ENCODE measurements at regions not wholly inside any gene's neighbourhood (a gene's known extent, or its start where the extent isn't known, plus 50 kb on each side); places are given as distances from the start of the nearest gene placed in this dataset.

DNA sequence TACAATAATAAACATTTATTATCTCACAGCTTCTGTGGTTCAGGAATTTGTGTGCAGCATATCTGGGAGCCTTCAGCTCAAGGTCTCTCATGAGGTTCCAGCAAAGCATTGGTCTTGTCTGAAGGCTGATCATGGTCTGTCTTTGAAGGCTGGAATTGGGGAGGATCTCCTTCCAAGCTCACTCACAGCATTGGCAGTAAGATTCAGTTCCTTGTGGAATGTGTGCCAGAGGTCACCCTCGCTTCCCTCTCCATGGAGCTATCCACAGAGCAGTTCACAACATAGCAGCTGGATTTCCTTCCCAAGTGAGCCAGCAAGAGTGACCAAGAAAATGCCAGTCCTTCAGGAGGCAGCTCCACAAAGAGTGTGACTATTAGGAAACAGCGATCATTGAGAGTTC lies 202.2 kb upstream of the ST6GAL2 start:
- H3K23ac ChIP-seq (ENCODE audit: insufficient read length, low read depth, low read length) = no peak overlapping the region
- no peak overlapping the region for H3K56ac ChIP-seq (ENCODE audit: insufficient read length, low read depth, low read length)
- H3K4me2 ChIP-seq (ENCODE audit: insufficient read depth, insufficient read length, low read length) = no peak overlapping the region
- no peak overlapping the region for H3K27ac Mint-ChIP-seq
- no peak overlapping the region for H2BK120ac ChIP-seq (ENCODE audit: low read depth, low read length, poor library complexity, severe bottlenecking)
- H4K8ac ChIP-seq (replicated peaks; ENCODE audit: insufficient read length, low read depth, low read length) = no peak overlapping the region
- no peak overlapping the region for H3K27ac ChIP-seq (ENCODE audit: insufficient read length, low read depth, low read length)
- H2BK20ac ChIP-seq (ENCODE audit: low read depth, low read length, poor library complexity, severe bottlenecking) = no peak overlapping the region
- no peak overlapping the region for H2BK15ac ChIP-seq (ENCODE audit: low read depth, low read length)
- H3K27me3 ChIP-seq (ENCODE audit: insufficient read depth, low read length) = no peaks in the 10 kb centered on the region
- H3K9ac ChIP-seq (ENCODE audit: extremely low read depth, insufficient read length, low read length) = no peak overlapping the region
- TF ChIP-seq, protein P1, sequence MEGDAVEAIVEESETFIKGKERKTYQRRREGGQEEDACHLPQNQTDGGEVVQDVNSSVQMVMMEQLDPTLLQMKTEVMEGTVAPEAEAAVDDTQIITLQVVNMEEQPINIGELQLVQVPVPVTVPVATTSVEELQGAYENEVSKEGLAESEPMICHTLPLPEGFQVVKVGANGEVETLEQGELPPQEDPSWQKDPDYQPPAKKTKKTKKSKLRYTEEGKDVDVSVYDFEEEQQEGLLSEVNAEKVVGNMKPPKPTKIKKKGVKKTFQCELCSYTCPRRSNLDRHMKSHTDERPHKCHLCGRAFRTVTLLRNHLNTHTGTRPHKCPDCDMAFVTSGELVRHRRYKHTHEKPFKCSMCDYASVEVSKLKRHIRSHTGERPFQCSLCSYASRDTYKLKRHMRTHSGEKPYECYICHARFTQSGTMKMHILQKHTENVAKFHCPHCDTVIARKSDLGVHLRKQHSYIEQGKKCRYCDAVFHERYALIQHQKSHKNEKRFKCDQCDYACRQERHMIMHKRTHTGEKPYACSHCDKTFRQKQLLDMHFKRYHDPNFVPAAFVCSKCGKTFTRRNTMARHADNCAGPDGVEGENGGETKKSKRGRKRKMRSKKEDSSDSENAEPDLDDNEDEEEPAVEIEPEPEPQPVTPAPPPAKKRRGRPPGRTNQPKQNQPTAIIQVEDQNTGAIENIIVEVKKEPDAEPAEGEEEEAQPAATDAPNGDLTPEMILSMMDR (conservative IDR thresholded peaks at IDR 0.05) = no peak
- H3K4me1 Mint-ChIP-seq = no peaks in the 10 kb centered on the region
- H3K4me1 ChIP-seq (ENCODE audit: insufficient read depth, low read length) = no peaks in the 10 kb centered on the region
- no peaks in the 10 kb centered on the region for H3K79me2 ChIP-seq (ENCODE audit: insufficient read depth, low read length)
- no peak overlapping the region for H3T11ph ChIP-seq (ENCODE audit: low read length)
- no peak overlapping the region for H3K4me3 Mint-ChIP-seq
- H3K18ac ChIP-seq (ENCODE audit: insufficient read length, low read depth, low read length) = no peak overlapping the region
- no peak overlapping the region for H2BK12ac ChIP-seq (ENCODE audit: insufficient read length, low read depth, low read length)
- no peak for DNase-seq
- no peaks in the 10 kb centered on the region for H3K9me3 Mint-ChIP-seq
- H3K14ac ChIP-seq (ENCODE audit: insufficient read depth, low read length) = no peak overlapping the region
- H4K5ac ChIP-seq (ENCODE audit: insufficient read length, low read depth, low read length) = no peak overlapping the region
- H4K20me1 ChIP-seq (ENCODE audit: control insufficient read depth, insufficient read depth, insufficient read length) = no peaks in the 10 kb centered on the region
- no peak overlapping the region for H4K91ac ChIP-seq (ENCODE audit: insufficient read length, low read depth, low read length)
- H2BK5ac ChIP-seq (ENCODE audit: insufficient read length, low read length) = no peak overlapping the region
- no peak overlapping the region for H2AFZ ChIP-seq (ENCODE audit: low read length)
- no peaks in the 10 kb centered on the region for H3K27me3 Mint-ChIP-seq (ENCODE audit: low read depth)
- H3K9me3 ChIP-seq (ENCODE audit: control insufficient read depth, low read depth, low read length) = no peaks in the 10 kb centered on the region
- no peak overlapping the region for H2AK5ac ChIP-seq (ENCODE audit: insufficient read length, low read length)
- H3K36me3 Mint-ChIP-seq (ENCODE audit: insufficient read depth in 1 of 3, low read depth in 3 of 3) = no peaks in the 10 kb centered on the region
- no peaks in the 10 kb centered on the region for H3K79me1 ChIP-seq (ENCODE audit: insufficient read depth, low read depth, low read length, poor library complexity, severe bottlenecking)
- no peak overlapping the region for H3K4ac ChIP-seq (ENCODE audit: low read depth, low read length)
- no peaks in the 10 kb centered on the region for H3K23me2 ChIP-seq (ENCODE audit: insufficient read length, low read depth, low read length, poor library complexity, severe bottlenecking)
- no CpG with 5 or more reads among the region's 2 CpGs for WGBS (ENCODE audit: extremely low coverage, insufficient read length, low lambda C conversion rate)

Data from H9 (cell line).